ENCODE measurements at regions not wholly inside any gene's neighbourhood (a gene's known extent, or its start where the extent isn't known, plus 50 kb on each side); places are given as distances from the start of the nearest gene placed in this dataset.
"Not testable (repeated sequence)": the region's sequence is repeated elsewhere in the genome, so short reads cannot be mapped to it uniquely, and the experiment has no call there.

- DNase-seq = not testable (repeated sequence)
These were observed 329.5 kb upstream of the TMEFF2 start for GRCh38 chr2:192524214-192524613.

- no peak for DNase-seq
These were observed 321.2 kb upstream of the TMEFF2 start for GRCh38 chr2:192515937-192516336.

GRCh38 chr2:192513575-192513974 is 318.8 kb upstream of the TMEFF2 start:
- DNase-seq = no peak

GRCh38 chr2:192507836-192508450 is 313.2 kb upstream of the TMEFF2 start:
- not testable (repeated sequence) for DNase-seq

- peak in 21 of 56 donors; percentile 2 to 68 (median 26) for DNase-seq
These were observed 305.9 kb upstream of the TMEFF2 start for GRCh38 chr2:192500550-192501200.

GRCh38 chr2:192499476-192499875 is 304.7 kb upstream of the TMEFF2 start:
- DNase-seq = no peak

- no peak for DNase-seq
These were observed 304.0 kb upstream of the TMEFF2 start for GRCh38 chr2:192498747-192499146.

GRCh38 chr2:192488158-192488557 is 293.4 kb upstream of the TMEFF2 start:
- DNase-seq = not testable (repeated sequence)

GRCh38 chr2:192487636-192488035 is 292.9 kb upstream of the TMEFF2 start:
- DNase-seq = no peak

GRCh38 chr2:192484903-192485302 is 290.2 kb upstream of the TMEFF2 start:
- DNase-seq = no peak

- DNase-seq = no peak
These were observed 286.3 kb upstream of the TMEFF2 start for GRCh38 chr2:192480984-192481383.

- DNase-seq = no peak
These were observed 278.6 kb upstream of the TMEFF2 start for GRCh38 chr2:192473331-192473730.

- no peak for DNase-seq
These were observed 277.2 kb upstream of the TMEFF2 start for GRCh38 chr2:192471982-192472381.

- no peak for DNase-seq
These were observed 274.9 kb upstream of the TMEFF2 start for GRCh38 chr2:192469612-192470011.

- DNase-seq = no peak
These were observed 273.4 kb upstream of the TMEFF2 start for GRCh38 chr2:192467953-192468660.

GRCh38 chr2:192465141-192465540 is 270.4 kb upstream of the TMEFF2 start:
- no peak for DNase-seq

- no peak for DNase-seq
These were observed 264.7 kb upstream of the TMEFF2 start for GRCh38 chr2:192459422-192459821.

- DNase-seq = no peak
These were observed 254.1 kb upstream of the TMEFF2 start for GRCh38 chr2:192448881-192449280.

GRCh38 chr2:192444286-192444838 is 249.6 kb upstream of the TMEFF2 start:
- no peak for DNase-seq

- no peak for DNase-seq
These were observed 249.1 kb upstream of the TMEFF2 start for GRCh38 chr2:192443831-192444230.

GRCh38 chr2:192438239-192438638 is 243.5 kb upstream of the TMEFF2 start:
- DNase-seq = no peak

- DNase-seq = no peak
These were observed 242.9 kb upstream of the TMEFF2 start for GRCh38 chr2:192437653-192438052.

All from nucleus accumbens (tissue), 56 donors.